Gastroesophageal sphincter (tissue), 3 donors: ENCODE measurements at regions not wholly inside any gene's neighbourhood (a gene's known extent, or its start where the extent isn't known, plus 50 kb on each side); places are given as distances from the start of the nearest gene placed in this dataset.

Experiments used
- CTCF ChIP-seq, 4 experiments: fragments of 200-600 bp in 2 of 4; fragments of 450-650 bp in 2 of 4; sonication (generic) in 1 of 4; IDR thresholded peaks; one replicate each; pipeline ENCODE4 v1.5.1; 2017 to 2019; ENCODE audit warnings: antibody characterized with exemption in 4 of 4, mild to moderate bottlenecking in 2 of 4, moderate library complexity in 2 of 4
- EP300 ChIP-seq: sonication (generic); formaldehyde crosslinking; IDR thresholded peaks from one replicate; pipeline ENCODE4 v1.6.1; 2017; ENCODE audit warnings: antibody characterized with exemption, mild to moderate bottlenecking
- POLR2A ChIP-seq, 2 donors: fragments of 450-650 bp; IDR thresholded peaks; one replicate each; pipeline ENCODE4 v1.6.1; 2017; ENCODE audit warnings: antibody characterized with exemption in 2 of 2, mild to moderate bottlenecking in 2 of 2, moderate library complexity in 1 of 2
- POLR2AphosphoS5 ChIP-seq: sonication (generic); formaldehyde crosslinking; IDR thresholded peaks from one replicate; pipeline ENCODE4 v1.6.1; 2017; ENCODE audit warnings: antibody characterized with exemption

DNA sequence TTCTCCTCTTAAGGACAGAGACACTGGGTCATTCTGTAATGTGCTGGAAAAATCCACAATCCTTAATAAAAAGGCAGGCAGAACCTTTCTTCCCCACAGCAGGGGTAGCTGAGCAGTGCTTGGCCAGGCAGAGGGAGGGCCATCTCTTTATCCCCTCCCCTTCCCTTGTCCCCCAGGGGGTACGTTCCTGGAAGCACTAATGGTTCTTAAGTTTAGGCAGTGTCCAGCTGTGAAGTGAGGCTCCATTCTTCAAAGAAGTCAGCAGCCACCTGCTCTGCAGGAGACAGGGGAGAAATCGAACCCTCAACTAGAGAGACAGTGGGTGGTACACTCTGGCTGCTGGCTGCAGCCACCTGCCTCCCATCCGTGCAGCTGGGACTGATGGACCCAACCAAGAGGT, 533.9 kb upstream of the CDH11 start:
- no peak for TF ChIP-seq CTCF (IDR thresholded peaks at IDR 0.05)
- no peak for TF ChIP-seq EP300
- no peak for TF ChIP-seq POLR2A (IDR thresholded peaks at IDR 0.05)
- no peak for TF ChIP-seq POLR2AphosphoS5
